NOMO-1 treated with DMSO at 0.1 percent for 48 hours (cell line): ENCODE measurements at regions not wholly inside any gene's neighbourhood (a gene's known extent, or its start where the extent isn't known, plus 50 kb on each side); places are given as distances from the start of the nearest gene placed in this dataset.
"Not testable (repeated sequence)": the region's sequence is repeated elsewhere in the genome, so short reads cannot be mapped to it uniquely, and the experiment has no call there.

Source experiments
- DNase-seq: peaks from one replicate; lab custom pipeline; 2025; ENCODE audit not compliant: unreplicated experiment; lab: John Stamatoyannopoulos, UW

GRCh38 chr6:3619800-3620199, 131.7 kb downstream of the PXDC1 start:
- DNase-seq, result no peak

- DNase-seq, result no peak
These were observed 132.3 kb downstream of the PXDC1 start for GRCh38 chr6:3619201-3619600.

GRCh38 chr6:3618642-3619041, 132.9 kb downstream of the PXDC1 start:
- DNase-seq, result no peak

- no peak for DNase-seq
These were observed 133.7 kb downstream of the PXDC1 start for GRCh38 chr6:3617681-3618311.

- no peak for DNase-seq
These were observed 134.3 kb downstream of the PXDC1 start for GRCh38 chr6:3617192-3617631.

GRCh38 chr6:3616565-3617176, 134.8 kb downstream of the PXDC1 start:
- no peak for DNase-seq

GRCh38 chr6:3615391-3616380, 135.8 kb downstream of the PXDC1 start:
- no peak for DNase-seq

GRCh38 chr6:3614918-3615317, 136.6 kb downstream of the PXDC1 start:
- DNase-seq, result no peak

GRCh38 chr6:3613565-3613964, 137.9 kb downstream of the PXDC1 start:
- DNase-seq, result not testable (repeated sequence)

GRCh38 chr6:3612341-3613041, 139.0 kb downstream of the PXDC1 start:
- no peak for DNase-seq

GRCh38 chr6:3610921-3611320, 140.6 kb downstream of the PXDC1 start:
- DNase-seq, result no peak

- no peak for DNase-seq
These were observed 141.3 kb downstream of the PXDC1 start for GRCh38 chr6:3610206-3610605.

GRCh38 chr6:3609388-3609787, 142.1 kb downstream of the PXDC1 start:
- no peak for DNase-seq

- DNase-seq, result no peak
These were observed 143.4 kb downstream of the PXDC1 start for GRCh38 chr6:3608159-3608558.

GRCh38 chr6:3607599-3607998, 143.9 kb downstream of the PXDC1 start:
- no peak for DNase-seq

GRCh38 chr6:3607171-3607570, 144.3 kb downstream of the PXDC1 start:
- no peak for DNase-seq

- no peak for DNase-seq
These were observed 146.7 kb upstream of the SLC22A23 start for GRCh38 chr6:3603340-3604130.

- no peak for DNase-seq
These were observed 144.7 kb upstream of the SLC22A23 start for GRCh38 chr6:3601570-3601969.

- DNase-seq, result no peak
These were observed 140.7 kb upstream of the SLC22A23 start for GRCh38 chr6:3597500-3598064.

GRCh38 chr6:3596766-3597165, 139.9 kb upstream of the SLC22A23 start:
- DNase-seq, result no peak
